Activated B cell treated with CpG ODN at 0.5 μM for 24 hours (primary cell): ENCODE measurements at regions not wholly inside any gene's neighbourhood (a gene's known extent, or its start where the extent isn't known, plus 50 kb on each side); places are given as distances from the start of the nearest gene placed in this dataset.

ENCODE experiments used
- ATAC-seq: fragments of 200-7000 bp; cut with Tn5 transposase; one replicate; pipeline ENCODE4 v1.10.0; 2021; ENCODE audit warnings: low read depth, mild to moderate bottlenecking, moderate library complexity
- CTCF ChIA-PET: fragments of 350-600 bp; sonication (Branson Sonifier 250); formaldehyde crosslinking; loops from one replicate; lab custom pipeline; 2021; ENCODE audit warnings: antibody characterized with exemption; lab: Charles Lee
- POLR2A ChIA-PET: fragments of 350-600 bp; sonication (Branson Sonifier 250); formaldehyde crosslinking; loops from one replicate; lab custom pipeline; 2021; ENCODE audit warnings: antibody characterized with exemption; lab: Charles Lee
- DNase-seq: peaks from one replicate; pipeline ENCODE4 v3.0.0; 2022
- H3K27ac Mint-ChIP-seq: one replicate; pipeline ENCODE4 v1.8.0; 2020; ENCODE audit warnings: mixed read lengths
- H3K27me3 Mint-ChIP-seq: one replicate; pipeline ENCODE4 v1.8.0; 2021; ENCODE audit warnings: mixed read lengths
- H3K36me3 Mint-ChIP-seq: one replicate; pipeline ENCODE4 v1.8.0; 2021; ENCODE audit warnings: low read depth, mixed read lengths
- H3K4me1 Mint-ChIP-seq: one replicate; pipeline ENCODE4 v1.8.0; 2021; ENCODE audit warnings: mixed read lengths
- H3K4me3 Mint-ChIP-seq: one replicate; pipeline ENCODE4 v1.8.0; 2020; ENCODE audit warnings: mild to moderate bottlenecking, mixed read lengths
- H3K9me3 Mint-ChIP-seq: one replicate; pipeline ENCODE4 v1.8.0; 2020; ENCODE audit warnings: mixed read lengths
- intact Hi-C: fragments of 100-400 bp; cut with micrococcal nuclease; formaldehyde crosslinking; loops from one replicate; pipeline ENCODE4 v1.15.1; 2024
- TF ChIP-seq, protein P1 (sequence below): fragments of 200-600 bp; IDR thresholded peaks from one replicate; pipeline ENCODE4 v1.8.0; 2022; ENCODE audit warnings: antibody characterized with exemption, mild to moderate bottlenecking

DNA sequence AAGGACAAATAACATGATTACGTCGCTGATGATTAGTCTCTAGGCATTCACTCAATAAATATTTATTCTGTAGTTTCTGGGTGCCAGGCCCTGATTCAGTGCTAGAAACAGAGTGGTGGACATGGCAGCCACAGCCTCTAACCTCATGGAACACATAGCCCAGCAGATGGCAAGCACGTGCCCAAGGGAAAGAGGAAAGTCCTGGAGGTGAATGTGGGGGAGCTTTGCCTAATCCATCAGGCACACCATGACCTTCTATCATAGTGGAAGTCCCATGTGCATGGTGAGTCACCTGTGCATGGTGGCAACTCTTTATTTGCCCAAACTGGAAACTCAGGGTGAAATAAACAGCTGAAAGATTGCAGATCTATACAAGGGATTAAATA, 143.0 kb upstream of the TNFAIP3 start:
- Mint-ChIP-seq H3K27me3 (no peaks in the 10 kb centered on the region), H3K36me3 (no peaks in the 10 kb centered on the region), H3K27ac (no peak overlapping the region), H3K4me3 (no peak overlapping the region), H3K4me1 (peaks cover 2% of the 10 kb centered on the region), H3K9me3 (peaks cover under 1% of the 10 kb centered on the region)
- ATAC-seq (no peak), DNase-seq (no peak)
- CTCF ChIA-PET = no interaction called here
- intact Hi-C loops = no loop called here
- TF ChIP-seq, protein P1, sequence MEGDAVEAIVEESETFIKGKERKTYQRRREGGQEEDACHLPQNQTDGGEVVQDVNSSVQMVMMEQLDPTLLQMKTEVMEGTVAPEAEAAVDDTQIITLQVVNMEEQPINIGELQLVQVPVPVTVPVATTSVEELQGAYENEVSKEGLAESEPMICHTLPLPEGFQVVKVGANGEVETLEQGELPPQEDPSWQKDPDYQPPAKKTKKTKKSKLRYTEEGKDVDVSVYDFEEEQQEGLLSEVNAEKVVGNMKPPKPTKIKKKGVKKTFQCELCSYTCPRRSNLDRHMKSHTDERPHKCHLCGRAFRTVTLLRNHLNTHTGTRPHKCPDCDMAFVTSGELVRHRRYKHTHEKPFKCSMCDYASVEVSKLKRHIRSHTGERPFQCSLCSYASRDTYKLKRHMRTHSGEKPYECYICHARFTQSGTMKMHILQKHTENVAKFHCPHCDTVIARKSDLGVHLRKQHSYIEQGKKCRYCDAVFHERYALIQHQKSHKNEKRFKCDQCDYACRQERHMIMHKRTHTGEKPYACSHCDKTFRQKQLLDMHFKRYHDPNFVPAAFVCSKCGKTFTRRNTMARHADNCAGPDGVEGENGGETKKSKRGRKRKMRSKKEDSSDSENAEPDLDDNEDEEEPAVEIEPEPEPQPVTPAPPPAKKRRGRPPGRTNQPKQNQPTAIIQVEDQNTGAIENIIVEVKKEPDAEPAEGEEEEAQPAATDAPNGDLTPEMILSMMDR = no peak
- POLR2A ChIA-PET = no interaction called here

GRCh38 chr6:137724495-137725211, 142.4 kb upstream of the TNFAIP3 start:
- Mint-ChIP-seq H3K27me3 (no peaks in the 10 kb centered on the region), H3K27ac (no peak overlapping the region), H3K9me3 (no peaks in the 10 kb centered on the region), H3K4me3 (no peak overlapping the region), H3K36me3 (no peaks in the 10 kb centered on the region), H3K4me1 (peaks cover 2% of the 10 kb centered on the region)
- intact Hi-C loops = no loop called here
- CTCF ChIA-PET = no interaction called here
- DNase-seq = no peak
- TF ChIP-seq, protein P1 = no peak
- ATAC-seq = no peak
- POLR2A ChIA-PET = no interaction called here

GRCh38 chr6:137725949-137726348, 141.1 kb upstream of the TNFAIP3 start:
- H3K4me3 Mint-ChIP-seq = no peak overlapping the region
- intact Hi-C loops = no loop called here
- ATAC-seq (no peak), DNase-seq (no peak)
- TF ChIP-seq, protein P1 = no peak
- no peaks in the 10 kb centered on the region for H3K36me3 Mint-ChIP-seq
- H3K9me3 Mint-ChIP-seq = no peaks in the 10 kb centered on the region
- no peaks in the 10 kb centered on the region for H3K27me3 Mint-ChIP-seq
- H3K27ac Mint-ChIP-seq = no peak overlapping the region
- ChIA-PET CTCF (no interaction called here), POLR2A (interaction anchor here (1.2 kb wide), 1 partner anchor 141 kb away, joined by 4 read pairs; the partner anchor contains the start of gene TNFAIP3)
- peaks cover 2% of the 10 kb centered on the region for H3K4me1 Mint-ChIP-seq

DNA sequence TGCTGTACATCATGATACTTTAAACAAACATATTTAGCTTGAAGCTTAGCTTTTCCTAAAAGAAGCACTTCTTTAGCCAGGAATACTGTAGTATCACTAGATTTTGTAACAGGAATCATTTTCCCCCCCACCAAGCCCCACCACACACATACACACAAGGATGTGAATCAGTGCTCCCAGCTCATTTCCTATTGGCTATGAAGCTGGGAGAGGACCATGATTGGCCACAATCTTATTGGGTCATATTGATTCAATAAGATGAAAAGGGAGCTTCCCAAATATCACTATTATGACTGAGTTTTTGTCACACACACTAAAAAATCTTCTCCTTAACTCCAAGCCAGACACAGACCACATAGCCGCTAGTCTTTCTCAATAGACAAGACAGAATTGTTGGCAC, 140.5 kb upstream of the TNFAIP3 start:
- TF ChIP-seq, protein P1 = no peak
- ChIA-PET POLR2A (interaction anchor here (1.2 kb wide), 1 partner anchor 140 kb away, joined by 4 read pairs; the partner anchor contains the start of gene TNFAIP3), CTCF (interaction anchor here (0.6 kb wide), 1 partner anchor 276 kb away, joined by 3 read pairs; no protein-coding TSS in a partner anchor)
- intact Hi-C loops = no loop called here
- no peaks in the 10 kb centered on the region for H3K36me3 Mint-ChIP-seq
- DNase-seq (no peak), ATAC-seq (no peak)
- peaks cover 2% of the 10 kb centered on the region for H3K4me1 Mint-ChIP-seq
- no peak overlapping the region for H3K27ac Mint-ChIP-seq
- no peaks in the 10 kb centered on the region for H3K9me3 Mint-ChIP-seq
- H3K27me3 Mint-ChIP-seq = no peaks in the 10 kb centered on the region
- H3K4me3 Mint-ChIP-seq = no peak overlapping the region

DNA sequence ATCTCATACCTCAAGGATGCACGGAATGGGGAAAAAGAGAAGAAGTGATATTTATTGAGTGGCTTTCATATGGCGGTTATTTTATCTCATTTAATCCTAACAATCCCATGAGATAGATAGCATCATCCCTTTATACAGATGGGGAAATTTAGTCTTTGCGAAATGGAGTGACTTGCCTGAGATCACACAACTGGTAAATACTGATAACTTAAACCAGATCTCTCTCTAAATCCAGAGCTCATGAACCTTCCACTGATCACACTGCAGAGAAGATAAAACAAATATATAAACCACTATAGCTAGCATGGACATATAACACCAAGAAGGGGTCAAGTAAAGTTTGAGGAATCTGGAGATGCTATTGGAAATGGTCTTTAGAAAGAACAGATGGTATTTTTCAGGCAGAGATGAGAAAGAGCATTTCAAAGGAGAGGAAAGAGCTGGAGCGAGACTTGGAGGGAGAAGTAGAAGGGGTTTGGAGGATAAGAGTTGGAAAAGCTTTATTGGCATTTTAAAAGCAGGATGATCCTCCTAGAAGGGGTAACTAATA, 139.8 kb upstream of the TNFAIP3 start:
- ATAC-seq (no peak), DNase-seq (no peak)
- Mint-ChIP-seq H3K9me3 (no peaks in the 10 kb centered on the region), H3K27ac (no peak overlapping the region), H3K4me3 (no peak overlapping the region), H3K27me3 (no peaks in the 10 kb centered on the region), H3K4me1 (peaks cover 2% of the 10 kb centered on the region), H3K36me3 (no peaks in the 10 kb centered on the region)
- intact Hi-C loops = no loop called here
- ChIA-PET CTCF (no interaction called here), POLR2A (no interaction called here)
- TF ChIP-seq, protein P1 = no peak
